ACHN (cell line): ENCODE measurements at regions not wholly inside any gene's neighbourhood (a gene's known extent, or its start where the extent isn't known, plus 50 kb on each side); places are given as distances from the start of the nearest gene placed in this dataset.

Source experiments
- DNase-seq: peaks from one replicate; pipeline ENCODE4 v3.0.0-alpha.2; 2015
- in situ Hi-C: cut with HindIII; loops from 2 replicates; pipeline ENCODE4 v1.10.0; 2017; ENCODE audit warnings: low sequenced_read_pairs, low pct_ligation_motif_present, low pct_unique_long_range_greater_than_20kb

GRCh38 chr22:33108037-33108436 lies 49.9 kb upstream of the SYN3 start:
- in situ Hi-C loops = no loop called here
- no peak for DNase-seq
